HepG2 (cell line): ENCODE measurements at regions not wholly inside any gene's neighbourhood (a gene's known extent, or its start where the extent isn't known, plus 50 kb on each side); places are given as distances from the start of the nearest gene placed in this dataset.

Source experiments
- ATAC-seq: fragments of 200-7000 bp; cut with Tn5 transposase; 3 replicates; pipeline ENCODE4 v1.9.1; 2020; ENCODE audit warnings: mild to moderate bottlenecking, moderate library complexity
- BruUV-seq: library from RNA; stranded (reverse); fragments of 400-500 nt; replicated peaks from 2 replicates; lab custom pipeline; 2021; lab: Mats Ljungman, UMichigan
- CTCF ChIA-PET: fragments of 300-600 bp; formaldehyde crosslinking; extraction: SDS; loops from one replicate; lab custom pipeline; 2021; ENCODE audit warnings: low total read pairs, inconsistent platforms, low intra/inter-chr PET ratio; lab: Yijun Ruan, JAX
- POLR2A ChIA-PET: fragments of 350-600 bp; sonication (Branson Sonifier 250); formaldehyde crosslinking; loops from one replicate; lab custom pipeline; 2020; ENCODE audit warnings: antibody characterized with exemption, inconsistent platforms; lab: Yijun Ruan, JAX
- DNase-seq: peaks from one replicate; pipeline ENCODE4 v3.0.0-alpha.2; 2015; ENCODE audit warnings: low spot score
- FAIRE-seq: peaks from 3 replicates; lab custom pipeline; 2011; peaks lifted over from hg19 to GRCh38; lab: Jason Lieb, UNC
- H2AFZ ChIP-seq: one replicate; pipeline ENCODE4 v1.6.1; 2011; ENCODE audit warnings: low read length, inconsistent platforms
- H3K27ac ChIP-seq: fragments of 300-600 bp; 3 replicates; pipeline ENCODE4 v1.8.0; 2011; ENCODE audit warnings: mixed run types, mild to moderate bottlenecking, mixed read lengths, low read length, inconsistent platforms; ENCODE audit not compliant: insufficient read depth; ENCODE audit errors: extremely low read length
- H3K27me3 ChIP-seq, 2 experiments: fragments of 200-600 bp in 1 of 2; 2 replicates in 1 of 2; 3 replicates in 1 of 2; pipeline versions ENCODE4 v1.6.0 to v1.8.0; 2011; ENCODE audit warnings: low read length in 2 of 2, mild to moderate bottlenecking in 2 of 2, moderate library complexity in 2 of 2, inconsistent platforms in 1 of 2; ENCODE audit not compliant: insufficient read depth in 2 of 2, control insufficient read depth in 1 of 2
- H3K36me3 ChIP-seq, 2 experiments: fragments of 200-600 bp in 1 of 2; replicated peaks in 1 of 2; 2 replicates in 1 of 2; 3 replicates in 1 of 2; pipeline versions ENCODE4 v1.5.1 to v1.8.0; 2011; ENCODE audit warnings: low read length in 2 of 2, inconsistent platforms in 1 of 2; ENCODE audit not compliant: insufficient read depth in 2 of 2, control insufficient read depth in 1 of 2
- H3K4me1 ChIP-seq: 2 replicates; pipeline ENCODE4 v1.5.1; 2012; ENCODE audit warnings: low read length, inconsistent platforms; ENCODE audit not compliant: insufficient read depth
- H3K4me2 ChIP-seq: 2 replicates; pipeline ENCODE4 v1.6.0; 2011; ENCODE audit warnings: low read depth, low read length, inconsistent platforms
- H3K4me3 ChIP-seq, 3 experiments: fragments of 200-600 bp in 1 of 3; sonication (generic), shearing (Covaris generic) in 1 of 3; replicated peaks in 1 of 3; 2 replicates each; pipeline ENCODE4 v1.5.1; 2011 to 2016; ENCODE audit warnings: low read length in 3 of 3, inconsistent platforms in 2 of 3, low read depth in 2 of 3, mild to moderate bottlenecking in 2 of 3, control low read depth in 1 of 3, mixed read lengths in 1 of 3; ENCODE audit not compliant: insufficient read depth in 1 of 3
- H3K79me2 ChIP-seq: one replicate; pipeline ENCODE4 v1.6.1; 2011; ENCODE audit warnings: low read length, inconsistent platforms; ENCODE audit not compliant: insufficient read depth
- H3K9ac ChIP-seq: 2 replicates; pipeline ENCODE4 v1.6.0; 2011; ENCODE audit warnings: mild to moderate bottlenecking, low read depth, low read length, inconsistent platforms; ENCODE audit not compliant: insufficient read depth
- H3K9me3 ChIP-seq: 2 replicates; pipeline ENCODE4 v1.5.1; 2012; ENCODE audit warnings: mild to moderate bottlenecking, low read length
- H4K20me1 ChIP-seq: 2 replicates; pipeline ENCODE4 v1.6.0; 2011; ENCODE audit warnings: inconsistent platforms, mild to moderate bottlenecking, low read length, moderate library complexity; ENCODE audit not compliant: insufficient read depth
- DRAP1 ChIP-seq: IDR thresholded peaks from 2 replicates; pipeline ENCODE4 v1.6.1; 2016; ENCODE audit warnings: missing genetic modification reagents, missing compliant biosample characterization
- GPBP1L1 ChIP-seq: sonication (generic); formaldehyde crosslinking; IDR thresholded peaks from 2 replicates; pipeline ENCODE4 v1.5.0; 2020; ENCODE audit warnings: mild to moderate bottlenecking, missing genetic modification reagents
- GZF1 ChIP-seq: sonication (generic); formaldehyde crosslinking; IDR thresholded peaks from 2 replicates; pipeline ENCODE4 v1.5.1; 2020; ENCODE audit warnings: mild to moderate bottlenecking, missing genetic modification reagents
- NCOR1 ChIP-seq: fragments of 200-600 bp; sonication (generic); IDR thresholded peaks from 2 replicates; pipeline ENCODE4 v1.7.0; 2017; ENCODE audit warnings: antibody characterized with exemption, low read length, borderline replicate concordance
- NFKBIZ ChIP-seq: IDR thresholded peaks from 2 replicates; pipeline ENCODE4 v1.6.1; 2018; ENCODE audit warnings: missing genetic modification reagents, missing compliant biosample characterization
- PHF20 ChIP-seq: sonication (generic); formaldehyde crosslinking; IDR thresholded peaks from 2 replicates; pipeline ENCODE4 v1.5.0; 2020; ENCODE audit warnings: mild to moderate bottlenecking, missing genetic modification reagents
- RBM39 ChIP-seq: fragments of 200-400 bp; formaldehyde crosslinking; IDR thresholded peaks from one replicate; pipeline ENCODE4 v1.6.1; 2018; ENCODE audit warnings: antibody characterized with exemption, mild to moderate bottlenecking, low read depth, low read length; ENCODE audit not compliant: poor library complexity, severe bottlenecking
- REST ChIP-seq, 2 experiments: IDR thresholded peaks; 2 replicates each; pipeline ENCODE4 v1.6.1; 2011 to 2012; ENCODE audit warnings: low read length in 2 of 2, borderline replicate concordance in 1 of 2, low read depth in 1 of 2, mild to moderate bottlenecking in 1 of 2, moderate library complexity in 1 of 2
- SMARCE1 ChIP-seq: fragments of 450-650 bp; IDR thresholded peaks from 2 replicates; pipeline ENCODE4 v1.6.1; 2017; ENCODE audit warnings: borderline replicate concordance
- ZBTB8A ChIP-seq: sonication (generic); formaldehyde crosslinking; IDR thresholded peaks from 2 replicates; pipeline ENCODE4 v1.4.0; 2020; ENCODE audit warnings: mild to moderate bottlenecking, low read depth, missing genetic modification reagents, borderline replicate concordance
- ZNF576 ChIP-seq: sonication (generic); formaldehyde crosslinking; IDR thresholded peaks from 2 replicates; pipeline ENCODE4 v1.4.0; 2020; ENCODE audit warnings: mild to moderate bottlenecking, missing genetic modification reagents
- ZNF597 ChIP-seq: sonication (generic); formaldehyde crosslinking; IDR thresholded peaks from 2 replicates; pipeline ENCODE4 v1.5.0; 2020; ENCODE audit warnings: missing genetic modification reagents
- ZNF7 ChIP-seq: IDR thresholded peaks from 2 replicates; pipeline ENCODE4 v1.6.1; 2016; ENCODE audit warnings: missing biosample characterization, missing genetic modification reagents
- ZNF770 ChIP-seq: sonication (generic); formaldehyde crosslinking; IDR thresholded peaks from 2 replicates; pipeline ENCODE4 v1.5.0; 2020; ENCODE audit warnings: mild to moderate bottlenecking, missing genetic modification reagents
- ZSCAN20 ChIP-seq: sonication (generic); formaldehyde crosslinking; IDR thresholded peaks from 2 replicates; pipeline ENCODE4 v1.4.0; 2020; ENCODE audit warnings: missing genetic modification reagents, mild to moderate bottlenecking, borderline replicate concordance
- WGBS: methylation state at CpG from one replicate; pipeline ENCODE4 v1.1.6; 2017; ENCODE audit warnings: low lambda C conversion rate; 5-methylcytosine and 5-hydroxymethylcytosine counted together
- in situ Hi-C: cut with HindIII; loops from 2 replicates; pipeline ENCODE4 v1.10.0; 2017; ENCODE audit warnings: low pct_unique_long_range_greater_than_20kb; ENCODE audit not compliant: extremely low pct_ligation_motif_present
- intact Hi-C: fragments of 100-400 bp; cut with micrococcal nuclease; formaldehyde crosslinking; loops from one replicate; pipeline ENCODE4 v1.10.0; 2022; ENCODE audit not compliant: unreplicated experiment

GRCh38 chr4:136241221-136241986 is 1290.9 kb downstream of the PCDH18 start:
- H3K4me1 ChIP-seq, result no peaks in the 10 kb centered on the region
- intact Hi-C loops, result no loop called here
- DNase-seq (no peak), ATAC-seq (no peak), FAIRE-seq (no peak)
- H4K20me1 ChIP-seq, result no peaks in the 10 kb centered on the region
- no peak overlapping the region for H3K9ac ChIP-seq
- H3K27ac ChIP-seq, result no peak overlapping the region
- POLR2A ChIA-PET, result no interaction called here
- no peak overlapping the region for H2AFZ ChIP-seq
- no peak overlapping the region for H3K4me2 ChIP-seq
- H3K36me3 ChIP-seq, result no peaks in the 10 kb centered on the region
- WGBS, result 21% methylated on average over 7 of the region's 7 CpGs
- in situ Hi-C loops, result no loop called here
- no TSS peak for BruUV-seq
- H3K79me2 ChIP-seq, result no peaks in the 10 kb centered on the region
- no peak overlapping the region for H3K4me3 ChIP-seq
- CTCF ChIA-PET, result no interaction called here
- peaks cover 21% of the 10 kb centered on the region for H3K9me3 ChIP-seq
- no peaks in the 10 kb centered on the region for H3K27me3 ChIP-seq
- TF ChIP-seq DRAP1, result no peak
- no peak for TF ChIP-seq RBM39
- no peak for TF ChIP-seq ZNF770 (CRISPR knock-in tag)
- no peak for TF ChIP-seq PHF20
- TF ChIP-seq NFKBIZ (CRISPR knock-in tag), result no peak
- no peak for TF ChIP-seq ZBTB8A
- TF ChIP-seq ZSCAN20 (CRISPR knock-in tag), result no peak
- no peak for TF ChIP-seq ZNF7
- no peak for TF ChIP-seq ZNF597
- no peak for TF ChIP-seq SMARCE1
- TF ChIP-seq NCOR1, result no peak
- no peak for TF ChIP-seq REST (IDR thresholded peaks at IDR 0.05; ENCODE audit: borderline replicate concordance in 1 of 2, low read depth in 1 of 2, low read length in 2 of 2)
- no peak for TF ChIP-seq ZNF576 (CRISPR knock-in tag)
- TF ChIP-seq GZF1, result no peak
- TF ChIP-seq GPBP1L1 (CRISPR knock-in tag), result no peak
